ENCODE measurements at regions not wholly inside any gene's neighbourhood (a gene's known extent, or its start where the extent isn't known, plus 50 kb on each side); places are given as distances from the start of the nearest gene placed in this dataset.

DNA sequence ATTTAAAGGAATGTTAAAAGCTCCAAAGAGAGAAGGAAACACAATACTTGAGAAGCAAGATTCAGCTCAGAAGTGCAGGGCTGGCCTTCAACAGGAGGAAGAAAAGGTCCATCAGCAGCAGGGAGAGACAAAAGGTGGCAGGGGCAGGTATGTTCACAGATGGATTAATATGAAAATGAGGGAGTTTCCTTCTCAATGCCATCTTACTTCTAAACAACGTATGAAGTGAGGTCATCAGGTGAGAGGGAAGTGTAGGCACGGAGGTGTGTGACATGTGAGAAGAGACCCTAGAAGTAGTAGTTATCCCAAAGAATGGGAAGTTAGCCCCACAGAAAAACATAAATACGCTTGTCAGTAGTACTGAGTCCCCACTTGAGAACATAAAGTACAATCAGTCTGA lies 122.5 kb downstream of the CCER1 start:
- TF ChIP-seq, protein P1, sequence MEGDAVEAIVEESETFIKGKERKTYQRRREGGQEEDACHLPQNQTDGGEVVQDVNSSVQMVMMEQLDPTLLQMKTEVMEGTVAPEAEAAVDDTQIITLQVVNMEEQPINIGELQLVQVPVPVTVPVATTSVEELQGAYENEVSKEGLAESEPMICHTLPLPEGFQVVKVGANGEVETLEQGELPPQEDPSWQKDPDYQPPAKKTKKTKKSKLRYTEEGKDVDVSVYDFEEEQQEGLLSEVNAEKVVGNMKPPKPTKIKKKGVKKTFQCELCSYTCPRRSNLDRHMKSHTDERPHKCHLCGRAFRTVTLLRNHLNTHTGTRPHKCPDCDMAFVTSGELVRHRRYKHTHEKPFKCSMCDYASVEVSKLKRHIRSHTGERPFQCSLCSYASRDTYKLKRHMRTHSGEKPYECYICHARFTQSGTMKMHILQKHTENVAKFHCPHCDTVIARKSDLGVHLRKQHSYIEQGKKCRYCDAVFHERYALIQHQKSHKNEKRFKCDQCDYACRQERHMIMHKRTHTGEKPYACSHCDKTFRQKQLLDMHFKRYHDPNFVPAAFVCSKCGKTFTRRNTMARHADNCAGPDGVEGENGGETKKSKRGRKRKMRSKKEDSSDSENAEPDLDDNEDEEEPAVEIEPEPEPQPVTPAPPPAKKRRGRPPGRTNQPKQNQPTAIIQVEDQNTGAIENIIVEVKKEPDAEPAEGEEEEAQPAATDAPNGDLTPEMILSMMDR (IDR thresholded peaks at IDR 0.05) = no peak
- Mint-ChIP-seq H3K27ac (no peak overlapping the region), H3K27me3 (no peaks in the 10 kb centered on the region), H3K9me3 (no peaks in the 10 kb centered on the region), H3K36me3 (ENCODE audit: low read depth) (no peaks in the 10 kb centered on the region), H3K4me1 (peaks cover 7% of the 10 kb centered on the region), H3K4me3 (no peak overlapping the region)
- ChIA-PET CTCF (no interaction called here), POLR2A (no interaction called here)
- DNase-seq (no peak), ATAC-seq (ENCODE audit: low read depth) (no peak)
- intact Hi-C loops (cut with micrococcal nuclease) = no loop called here

DNA sequence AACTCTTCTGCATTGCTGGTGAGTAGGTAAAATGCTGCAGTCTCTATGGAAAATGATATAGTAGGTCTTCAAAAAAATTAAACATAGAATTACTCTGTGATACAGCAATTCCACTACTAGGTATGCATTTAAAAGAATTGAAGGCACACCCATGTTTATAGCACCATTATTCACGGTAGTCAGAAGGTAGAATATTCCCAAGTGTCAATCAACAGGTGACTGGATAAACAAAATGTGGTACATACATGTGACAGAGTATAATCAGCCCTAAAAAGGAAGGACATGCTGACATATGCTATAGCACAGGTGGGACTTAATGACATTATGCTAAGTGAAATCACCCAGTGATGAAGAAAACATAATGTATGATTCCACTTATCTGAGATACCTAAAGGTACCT lies 123.3 kb downstream of the CCER1 start:
- CTCF ChIA-PET = no interaction called here
- Mint-ChIP-seq H3K9me3 (no peaks in the 10 kb centered on the region), H3K27ac (no peak overlapping the region), H3K27me3 (no peaks in the 10 kb centered on the region), H3K4me1 (peaks cover 7% of the 10 kb centered on the region), H3K4me3 (no peak overlapping the region), H3K36me3 (ENCODE audit: low read depth) (no peaks in the 10 kb centered on the region)
- TF ChIP-seq, protein P1 (IDR thresholded peaks at IDR 0.05) = no peak
- ATAC-seq (ENCODE audit: low read depth) (no peak), DNase-seq (no peak)
- POLR2A ChIA-PET = no interaction called here
- intact Hi-C loops (cut with micrococcal nuclease) = no loop called here

DNA sequence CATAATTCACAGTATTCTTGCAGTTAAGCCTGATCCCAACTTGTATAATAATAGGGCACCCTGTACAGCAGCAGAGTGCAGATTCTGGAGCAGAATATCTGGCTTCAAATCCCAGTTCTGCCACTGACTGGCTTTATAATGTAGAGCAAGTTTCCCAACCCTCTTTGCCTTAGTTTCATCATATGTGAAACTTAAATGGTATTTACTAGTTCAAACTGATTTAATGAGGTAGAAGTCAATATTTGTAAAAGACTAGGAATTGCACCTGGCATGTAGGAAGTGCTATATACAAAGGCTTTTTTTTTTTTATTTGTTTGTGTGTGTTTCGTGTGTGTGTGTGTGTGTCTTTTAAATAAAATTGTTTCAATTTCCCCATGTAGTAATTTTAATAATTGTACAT lies 125.9 kb downstream of the CCER1 start:
- no peak for ATAC-seq (ENCODE audit: low read depth)
- Mint-ChIP-seq H3K4me3 (no peak overlapping the region), H3K27ac (no peak overlapping the region), H3K4me1 (peaks cover 7% of the 10 kb centered on the region), H3K36me3 (ENCODE audit: low read depth) (no peaks in the 10 kb centered on the region), H3K9me3 (no peaks in the 10 kb centered on the region), H3K27me3 (no peaks in the 10 kb centered on the region)
- intact Hi-C loops (cut with micrococcal nuclease) = no loop called here
- TF ChIP-seq, protein P1 (IDR thresholded peaks at IDR 0.05) = no peak
- POLR2A ChIA-PET = no interaction called here
- DNase-seq = no peak
- CTCF ChIA-PET = no interaction called here

DNA sequence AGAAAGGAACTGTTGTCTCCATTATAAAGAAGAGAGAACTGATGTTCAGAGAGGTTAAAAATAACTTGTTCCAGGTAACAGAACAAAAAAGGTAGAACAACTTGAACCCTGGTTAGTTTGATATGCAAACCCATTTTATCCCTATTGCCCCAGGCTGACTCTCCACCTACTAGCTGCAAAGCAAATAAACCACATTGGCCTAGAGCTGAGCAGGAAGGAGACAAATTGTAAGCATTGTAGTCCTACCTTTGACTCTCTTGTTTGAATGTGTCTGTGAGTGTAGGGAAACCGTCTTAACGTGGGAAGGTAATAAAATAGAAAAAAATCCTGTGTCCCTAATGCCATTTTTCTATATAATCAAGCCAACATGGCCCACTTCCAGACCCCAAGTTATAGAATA lies 126.4 kb downstream of the CCER1 start:
- no peak overlapping the region for H3K27ac Mint-ChIP-seq
- H3K4me1 Mint-ChIP-seq = peaks cover 7% of the 10 kb centered on the region
- no peaks in the 10 kb centered on the region for H3K9me3 Mint-ChIP-seq
- H3K4me3 Mint-ChIP-seq = no peak overlapping the region
- TF ChIP-seq, protein P1 (IDR thresholded peaks at IDR 0.05) = no peak
- POLR2A ChIA-PET = no interaction called here
- no peaks in the 10 kb centered on the region for H3K36me3 Mint-ChIP-seq (ENCODE audit: low read depth)
- no peaks in the 10 kb centered on the region for H3K27me3 Mint-ChIP-seq
- intact Hi-C loops (cut with micrococcal nuclease) = no loop called here
- ATAC-seq (ENCODE audit: low read depth) = no peak
- CTCF ChIA-PET = no interaction called here
- DNase-seq = no peak

DNA sequence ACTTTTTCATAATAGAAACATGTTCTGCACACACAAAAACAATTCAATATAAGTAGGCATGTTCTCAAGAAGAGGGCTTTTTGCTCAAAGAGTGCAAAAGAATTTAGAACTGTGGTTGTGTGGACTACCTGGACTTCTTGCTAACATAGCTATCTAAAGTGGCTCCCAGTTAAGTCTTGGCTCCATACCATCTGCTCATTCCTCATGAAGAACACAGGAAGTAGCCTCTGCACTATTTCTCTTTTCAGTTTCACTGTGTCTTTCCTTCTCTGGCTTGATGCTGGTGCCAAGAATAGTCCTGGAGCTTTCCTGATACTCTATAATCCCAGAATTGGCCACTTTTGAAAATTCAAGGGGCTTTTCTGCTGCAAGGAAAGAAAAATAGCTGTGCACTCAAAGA lies 127.4 kb downstream of the CCER1 start:
- intact Hi-C loops (cut with micrococcal nuclease) = no loop called here
- ChIA-PET POLR2A (no interaction called here), CTCF (no interaction called here)
- Mint-ChIP-seq H3K27me3 (no peaks in the 10 kb centered on the region), H3K9me3 (no peaks in the 10 kb centered on the region), H3K4me3 (no peak overlapping the region), H3K36me3 (ENCODE audit: low read depth) (no peaks in the 10 kb centered on the region), H3K27ac (no peak overlapping the region), H3K4me1 (peaks cover 2% of the 10 kb centered on the region)
- TF ChIP-seq, protein P1 (IDR thresholded peaks at IDR 0.05) = no peak
- no peak for DNase-seq
- no peak for ATAC-seq (ENCODE audit: low read depth)

All from activated B cell treated with CpG ODN at 0.5 μM for 24 hours (primary cell).